Parathyroid adenoma (tissue), 2 donors: ENCODE measurements at regions not wholly inside any gene's neighbourhood (a gene's known extent, or its start where the extent isn't known, plus 50 kb on each side); places are given as distances from the start of the nearest gene placed in this dataset.
"Not testable (repeated sequence)": the region's sequence is repeated elsewhere in the genome, so short reads cannot be mapped to it uniquely, and the experiment has no call there.

ENCODE experiments used
- H2AFZ ChIP-seq: fragments of 300-600 bp; sonication (generic); one replicate; pipeline ENCODE4 v1.7.0; 2017; ENCODE audit warnings: antibody characterized with exemption, mild to moderate bottlenecking
- H3K27ac ChIP-seq: fragments of 300-600 bp; sonication (generic); one replicate; pipeline ENCODE4 v1.7.0; 2017
- H3K27me3 ChIP-seq: fragments of 300-600 bp; sonication (generic); one replicate; pipeline ENCODE4 v1.7.0; 2017; ENCODE audit warnings: low read length; ENCODE audit not compliant: control insufficient read depth, insufficient read depth
- H3K36me3 ChIP-seq: fragments of 300-600 bp; sonication (generic); one replicate; pipeline ENCODE4 v1.7.0; 2017; ENCODE audit warnings: low read length; ENCODE audit not compliant: control insufficient read depth, insufficient read depth
- H3K4me1 ChIP-seq: fragments of 300-600 bp; sonication (generic); one replicate; pipeline ENCODE4 v1.7.0; 2017; ENCODE audit warnings: control low read depth
- H3K4me2 ChIP-seq: fragments of 300-600 bp; sonication (generic); one replicate; pipeline ENCODE4 v1.7.0; 2017; ENCODE audit warnings: low read length
- H3K4me3 ChIP-seq: fragments of 300-600 bp; sonication (generic); one replicate; pipeline ENCODE4 v1.7.0; 2017; ENCODE audit warnings: low read depth, low read length
- H3K79me2 ChIP-seq: fragments of 300-600 bp; sonication (generic); one replicate; pipeline ENCODE4 v1.7.0; 2017; ENCODE audit warnings: control low read depth
- H3K9ac ChIP-seq: fragments of 300-600 bp; sonication (generic); one replicate; pipeline ENCODE4 v1.7.0; 2017; ENCODE audit warnings: mild to moderate bottlenecking
- H3K9me3 ChIP-seq: fragments of 300-600 bp; sonication (generic); one replicate; pipeline ENCODE4 v1.7.0; 2017; ENCODE audit warnings: low read length; ENCODE audit not compliant: control insufficient read depth
- TF ChIP-seq, protein P1 (sequence below): fragments of 300-600 bp; sonication (generic); IDR thresholded peaks from one replicate; pipeline ENCODE4 v1.7.0; 2017; ENCODE audit warnings: antibody characterized with exemption, mild to moderate bottlenecking
- donor health status: primary hyperparathyroidism.

DNA sequence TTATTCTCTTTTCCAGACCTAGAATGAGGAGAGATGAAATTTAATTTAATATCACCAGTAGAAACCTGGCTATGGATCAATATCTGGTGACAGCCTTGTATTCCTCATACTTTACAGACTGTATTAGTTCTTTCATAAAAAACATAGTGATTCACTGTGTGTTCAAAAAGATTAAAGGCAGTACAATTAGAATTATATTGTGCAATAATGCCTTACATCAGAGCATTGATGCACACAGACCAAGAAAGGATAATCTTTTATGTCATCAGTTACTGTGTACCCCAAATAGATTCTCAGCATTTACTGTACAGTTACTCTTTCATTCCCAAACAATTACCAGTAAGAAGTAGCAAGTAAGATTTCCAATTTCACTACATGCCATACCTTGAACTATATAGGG is 260.5 kb upstream of the ANXA10 start:
- H3K27ac ChIP-seq: no peak overlapping the region
- H3K4me3 ChIP-seq: no peak overlapping the region
- TF ChIP-seq, protein P1, sequence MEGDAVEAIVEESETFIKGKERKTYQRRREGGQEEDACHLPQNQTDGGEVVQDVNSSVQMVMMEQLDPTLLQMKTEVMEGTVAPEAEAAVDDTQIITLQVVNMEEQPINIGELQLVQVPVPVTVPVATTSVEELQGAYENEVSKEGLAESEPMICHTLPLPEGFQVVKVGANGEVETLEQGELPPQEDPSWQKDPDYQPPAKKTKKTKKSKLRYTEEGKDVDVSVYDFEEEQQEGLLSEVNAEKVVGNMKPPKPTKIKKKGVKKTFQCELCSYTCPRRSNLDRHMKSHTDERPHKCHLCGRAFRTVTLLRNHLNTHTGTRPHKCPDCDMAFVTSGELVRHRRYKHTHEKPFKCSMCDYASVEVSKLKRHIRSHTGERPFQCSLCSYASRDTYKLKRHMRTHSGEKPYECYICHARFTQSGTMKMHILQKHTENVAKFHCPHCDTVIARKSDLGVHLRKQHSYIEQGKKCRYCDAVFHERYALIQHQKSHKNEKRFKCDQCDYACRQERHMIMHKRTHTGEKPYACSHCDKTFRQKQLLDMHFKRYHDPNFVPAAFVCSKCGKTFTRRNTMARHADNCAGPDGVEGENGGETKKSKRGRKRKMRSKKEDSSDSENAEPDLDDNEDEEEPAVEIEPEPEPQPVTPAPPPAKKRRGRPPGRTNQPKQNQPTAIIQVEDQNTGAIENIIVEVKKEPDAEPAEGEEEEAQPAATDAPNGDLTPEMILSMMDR: no peak
- H3K4me1 ChIP-seq: no peaks in the 10 kb centered on the region
- H3K27me3 ChIP-seq: no peaks in the 10 kb centered on the region
- no peaks in the 10 kb centered on the region for H3K36me3 ChIP-seq
- no peak overlapping the region for H3K9ac ChIP-seq
- H3K9me3 ChIP-seq: no peaks in the 10 kb centered on the region
- no peaks in the 10 kb centered on the region for H3K79me2 ChIP-seq
- H3K4me2 ChIP-seq: no peak overlapping the region
- H2AFZ ChIP-seq: no peak overlapping the region

DNA sequence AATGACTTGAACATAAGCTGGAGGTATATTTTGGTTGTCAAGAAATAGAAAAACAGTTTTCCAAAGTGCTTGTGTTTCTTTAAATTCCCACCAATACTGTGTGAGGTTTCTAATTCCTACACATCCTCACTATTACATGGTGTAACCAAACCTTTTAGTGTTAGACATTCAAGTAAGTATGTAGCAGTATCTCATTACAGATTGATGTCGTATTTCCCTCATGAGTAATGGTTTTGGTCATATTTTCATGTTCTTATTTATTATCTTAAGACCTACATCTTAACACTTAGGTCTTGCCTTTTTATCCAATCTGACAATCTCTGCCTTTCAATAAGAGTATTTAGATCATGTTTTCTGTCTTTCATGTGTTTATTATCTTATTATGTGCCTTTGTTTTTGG is 253.7 kb upstream of the ANXA10 start:
- no peak overlapping the region for H3K4me3 ChIP-seq
- TF ChIP-seq, protein P1: no peak
- H3K9ac ChIP-seq: no peak overlapping the region
- H3K27me3 ChIP-seq: no peaks in the 10 kb centered on the region
- H3K9me3 ChIP-seq: no peaks in the 10 kb centered on the region
- no peak overlapping the region for H3K27ac ChIP-seq
- H3K4me1 ChIP-seq: no peaks in the 10 kb centered on the region
- no peaks in the 10 kb centered on the region for H3K36me3 ChIP-seq
- no peak overlapping the region for H2AFZ ChIP-seq
- H3K4me2 ChIP-seq: no peak overlapping the region
- H3K79me2 ChIP-seq: no peaks in the 10 kb centered on the region

DNA sequence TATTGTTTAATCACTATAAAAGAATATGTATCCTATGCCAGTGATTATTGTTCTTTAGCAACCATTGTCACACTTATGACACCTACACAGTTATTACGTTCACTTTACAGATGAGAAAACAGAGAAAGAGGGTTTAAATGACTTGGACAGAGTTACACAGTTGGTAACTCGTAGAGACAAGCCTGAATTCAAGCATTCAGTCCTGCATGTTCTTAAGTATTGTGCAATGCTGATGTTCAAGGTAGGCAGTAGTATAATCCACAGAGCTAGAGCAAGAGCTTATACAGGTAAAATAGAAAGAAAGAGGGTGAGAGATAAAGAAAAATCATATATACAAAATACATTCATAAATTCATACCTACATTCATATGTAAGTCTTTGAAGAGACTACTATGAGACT is 249.8 kb upstream of the ANXA10 start:
- Histone ChIP-seq H3K27me3 (no peaks in the 10 kb centered on the region), H3K4me3 (no peak overlapping the region), H3K36me3 (no peaks in the 10 kb centered on the region), H3K9ac (no peak overlapping the region), H2AFZ (no peak overlapping the region), H3K27ac (no peak overlapping the region), H3K4me2 (no peak overlapping the region), H3K9me3 (no peaks in the 10 kb centered on the region), H3K4me1 (no peaks in the 10 kb centered on the region), H3K79me2 (no peaks in the 10 kb centered on the region)
- TF ChIP-seq, protein P1: no peak

- H3K79me2 ChIP-seq: no peaks in the 10 kb centered on the region
- TF ChIP-seq, protein P1: no peak
- H3K27ac ChIP-seq: no peak overlapping the region
- H3K4me3 ChIP-seq: no peak overlapping the region
- no peak overlapping the region for H2AFZ ChIP-seq
- H3K4me1 ChIP-seq: no peaks in the 10 kb centered on the region
- no peaks in the 10 kb centered on the region for H3K36me3 ChIP-seq
- H3K4me2 ChIP-seq: no peak overlapping the region
- no peaks in the 10 kb centered on the region for H3K9me3 ChIP-seq
- H3K9ac ChIP-seq: no peak overlapping the region
- no peaks in the 10 kb centered on the region for H3K27me3 ChIP-seq
Observed at GRCh38 chr4:167854881-167855280, 237.5 kb upstream of the ANXA10 start.

DNA sequence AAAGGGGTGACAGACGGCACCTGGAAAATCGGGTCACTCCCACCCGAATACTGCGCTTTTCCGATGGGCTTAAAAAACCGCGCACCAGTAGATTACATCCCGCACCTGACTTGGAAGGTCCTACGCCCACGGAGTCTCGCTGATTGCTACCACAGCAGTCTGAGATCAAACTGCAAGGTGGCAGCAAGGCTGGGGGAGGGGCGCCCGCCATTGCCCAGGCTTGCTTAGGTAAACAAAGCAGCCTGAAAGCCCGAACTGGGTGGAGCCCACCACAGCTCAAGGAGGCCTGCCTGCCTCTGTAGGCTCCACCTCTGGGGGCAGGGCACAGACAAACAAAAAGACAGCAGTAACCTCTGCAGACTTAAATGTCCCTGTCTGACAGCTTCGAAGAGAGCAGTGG is 234.2 kb upstream of the ANXA10 start:
- H3K4me1 ChIP-seq, H3K79me2 ChIP-seq, H2AFZ ChIP-seq, H3K9me3 ChIP-seq, H3K27ac ChIP-seq, H3K27me3 ChIP-seq, H3K4me3 ChIP-seq, H3K9ac ChIP-seq, H3K4me2 ChIP-seq, H3K36me3 ChIP-seq: not testable (repeated sequence)
